ENCODE measurements at regions not wholly inside any gene's neighbourhood (a gene's known extent, or its start where the extent isn't known, plus 50 kb on each side); places are given as distances from the start of the nearest gene placed in this dataset.

GRCh38 chr2:204479557-204479956 lies 65.7 kb upstream of the PARD3B start:
- TF ChIP-seq CTCF (IDR thresholded peaks at IDR 0.05) (no peak), POLR2A (IDR thresholded peaks at IDR 0.05) (no peak)

Data from stomach (tissue), 4 donors.